ENCODE measurements at regions not wholly inside any gene's neighbourhood (a gene's known extent, or its start where the extent isn't known, plus 50 kb on each side); places are given as distances from the start of the nearest gene placed in this dataset.

GRCh38 chr17:34131386-34131785, 123.7 kb upstream of the CCL2 start:
- no peak for DNase-seq
- ATAC-seq (ENCODE audit: low read depth), result no peak
- no peak for TF ChIP-seq CTCF (IDR thresholded peaks at IDR 0.05)
- Mint-ChIP-seq H3K4me1 (no peaks in the 10 kb centered on the region), H3K9me3 (peaks cover 2% of the 10 kb centered on the region), H3K27ac (no peak overlapping the region), H3K27me3 (peaks cover 8% of the 10 kb centered on the region), H3K4me3 (no peak overlapping the region), H3K36me3 (ENCODE audit: low read depth) (no peaks in the 10 kb centered on the region)
- intact Hi-C loops (cut with micrococcal nuclease), result no loop called here
- ChIA-PET POLR2A (no interaction called here), CTCF (no interaction called here)

GRCh38 chr17:34133350-34133749, 121.7 kb upstream of the CCL2 start:
- Mint-ChIP-seq H3K9me3 (peaks cover 2% of the 10 kb centered on the region), H3K27ac (no peak overlapping the region), H3K4me3 (no peak overlapping the region), H3K27me3 (peaks cover 4% of the 10 kb centered on the region), H3K4me1 (no peaks in the 10 kb centered on the region), H3K36me3 (ENCODE audit: low read depth) (no peaks in the 10 kb centered on the region)
- ChIA-PET POLR2A (no interaction called here), CTCF (no interaction called here)
- ATAC-seq (ENCODE audit: low read depth) (no peak), DNase-seq (no peak)
- intact Hi-C loops (cut with micrococcal nuclease), result no loop called here
- TF ChIP-seq CTCF (IDR thresholded peaks at IDR 0.05), result no peak

- intact Hi-C loops (cut with micrococcal nuclease), result no loop called here
- H3K9me3 Mint-ChIP-seq, result peaks cover 2% of the 10 kb centered on the region
- ChIA-PET POLR2A (no interaction called here), CTCF (no interaction called here)
- H3K36me3 Mint-ChIP-seq (ENCODE audit: low read depth), result no peaks in the 10 kb centered on the region
- H3K27me3 Mint-ChIP-seq, result peaks cover 21% of the 10 kb centered on the region
- H3K4me1 Mint-ChIP-seq, result no peaks in the 10 kb centered on the region
- H3K4me3 Mint-ChIP-seq, result no peak overlapping the region
- TF ChIP-seq CTCF (IDR thresholded peaks at IDR 0.05), result no peak
- ATAC-seq (ENCODE audit: low read depth), result no peak
- DNase-seq, result no peak
- H3K27ac Mint-ChIP-seq, result no peak overlapping the region
Measured at GRCh38 chr17:34135841-34136240, 119.2 kb upstream of the CCL2 start.

GRCh38 chr17:34140006-34140405, 115.1 kb upstream of the CCL2 start:
- no peaks in the 10 kb centered on the region for H3K9me3 Mint-ChIP-seq
- no peak overlapping the region for H3K4me3 Mint-ChIP-seq
- H3K27ac Mint-ChIP-seq, result no peak overlapping the region

GRCh38 chr17:34141590-34141989, 113.5 kb upstream of the CCL2 start:
- TF ChIP-seq CTCF (IDR thresholded peaks at IDR 0.05), result no peak
- ChIA-PET CTCF (no interaction called here), POLR2A (no interaction called here)
- no peak for DNase-seq
- no peak for ATAC-seq (ENCODE audit: low read depth)
- Mint-ChIP-seq H3K36me3 (ENCODE audit: low read depth) (no peaks in the 10 kb centered on the region), H3K4me1 (no peaks in the 10 kb centered on the region), H3K27ac (no peak overlapping the region), H3K27me3 (peaks cover 17% of the 10 kb centered on the region), H3K4me3 (no peak overlapping the region), H3K9me3 (no peaks in the 10 kb centered on the region)
- intact Hi-C loops (cut with micrococcal nuclease), result no loop called here

More at GRCh38 chr17:34140006-34140405, 115.1 kb upstream of the CCL2 start:
- TF ChIP-seq CTCF (IDR thresholded peaks at IDR 0.05), result no peak
- ChIA-PET CTCF (no interaction called here), POLR2A (no interaction called here)
- intact Hi-C loops (cut with micrococcal nuclease), result no loop called here
- ATAC-seq (ENCODE audit: low read depth) (no peak), DNase-seq (no peak)
- H3K36me3 Mint-ChIP-seq (ENCODE audit: low read depth), result no peaks in the 10 kb centered on the region
- H3K4me1 Mint-ChIP-seq, result no peaks in the 10 kb centered on the region
- peaks cover 17% of the 10 kb centered on the region for H3K27me3 Mint-ChIP-seq

All from activated B cell treated with CpG ODN at 0.5 μM for 24 hours (primary cell).